AG09309 (cell line): ENCODE measurements at regions not wholly inside any gene's neighbourhood (a gene's known extent, or its start where the extent isn't known, plus 50 kb on each side); places are given as distances from the start of the nearest gene placed in this dataset.
"Not testable (repeated sequence)": the region's sequence is repeated elsewhere in the genome, so short reads cannot be mapped to it uniquely, and the experiment has no call there.

Source experiments
- DNase-seq: peaks from one replicate; pipeline ENCODE4 v3.0.0-alpha.2; 2010; ENCODE audit warnings: low read depth
- H3K4me3 ChIP-seq: 2 replicates; pipeline ENCODE4 v1.5.1; 2011; ENCODE audit warnings: mild to moderate bottlenecking, low read depth, low read length, moderate library complexity; ENCODE audit not compliant: control insufficient read depth
- TF ChIP-seq, protein P1 (sequence below): IDR thresholded peaks from 2 replicates; pipeline ENCODE4 v1.5.1; 2011; ENCODE audit warnings: mild to moderate bottlenecking, low read depth, low read length, inconsistent platforms; ENCODE audit not compliant: insufficient read depth, control insufficient read depth; ENCODE audit errors: missing control alignments

DNA sequence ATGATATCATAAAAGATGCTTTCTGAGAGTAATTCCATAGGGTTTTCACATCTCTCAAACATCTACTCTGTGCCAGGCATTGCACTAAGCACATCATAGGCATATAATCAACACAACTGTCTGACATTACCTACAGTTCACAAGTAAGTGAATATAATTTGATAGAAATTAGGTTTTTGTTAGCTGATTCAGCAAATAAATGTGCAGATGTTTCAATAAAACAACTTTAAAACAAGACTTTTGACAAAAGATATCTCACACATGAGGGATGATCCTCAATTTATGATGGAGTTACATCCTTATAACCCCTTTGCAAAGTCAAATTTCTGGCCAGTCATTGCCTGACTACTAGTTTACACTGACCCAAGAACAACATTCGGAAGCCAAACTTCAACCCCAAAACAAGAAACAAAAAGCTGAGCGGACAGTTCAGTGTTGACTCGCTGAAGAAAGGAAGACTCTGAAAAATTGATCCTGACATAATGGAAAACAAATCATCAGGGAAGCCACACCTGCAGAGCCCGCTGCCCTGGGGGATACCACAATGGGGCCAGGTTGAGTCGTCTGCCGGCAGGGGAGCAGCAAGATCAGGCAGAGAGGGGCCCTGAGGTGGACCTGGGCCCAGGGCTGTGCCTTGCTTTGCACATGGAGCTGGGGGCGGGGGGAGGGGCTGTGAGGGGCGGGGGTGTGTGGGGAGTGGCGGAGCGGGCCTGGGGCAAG is 739.2 kb upstream of the GJE1 start:
- H3K4me3 ChIP-seq = no peak overlapping the region
- no peak for DNase-seq
- TF ChIP-seq, protein P1, sequence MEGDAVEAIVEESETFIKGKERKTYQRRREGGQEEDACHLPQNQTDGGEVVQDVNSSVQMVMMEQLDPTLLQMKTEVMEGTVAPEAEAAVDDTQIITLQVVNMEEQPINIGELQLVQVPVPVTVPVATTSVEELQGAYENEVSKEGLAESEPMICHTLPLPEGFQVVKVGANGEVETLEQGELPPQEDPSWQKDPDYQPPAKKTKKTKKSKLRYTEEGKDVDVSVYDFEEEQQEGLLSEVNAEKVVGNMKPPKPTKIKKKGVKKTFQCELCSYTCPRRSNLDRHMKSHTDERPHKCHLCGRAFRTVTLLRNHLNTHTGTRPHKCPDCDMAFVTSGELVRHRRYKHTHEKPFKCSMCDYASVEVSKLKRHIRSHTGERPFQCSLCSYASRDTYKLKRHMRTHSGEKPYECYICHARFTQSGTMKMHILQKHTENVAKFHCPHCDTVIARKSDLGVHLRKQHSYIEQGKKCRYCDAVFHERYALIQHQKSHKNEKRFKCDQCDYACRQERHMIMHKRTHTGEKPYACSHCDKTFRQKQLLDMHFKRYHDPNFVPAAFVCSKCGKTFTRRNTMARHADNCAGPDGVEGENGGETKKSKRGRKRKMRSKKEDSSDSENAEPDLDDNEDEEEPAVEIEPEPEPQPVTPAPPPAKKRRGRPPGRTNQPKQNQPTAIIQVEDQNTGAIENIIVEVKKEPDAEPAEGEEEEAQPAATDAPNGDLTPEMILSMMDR = no peak

DNA sequence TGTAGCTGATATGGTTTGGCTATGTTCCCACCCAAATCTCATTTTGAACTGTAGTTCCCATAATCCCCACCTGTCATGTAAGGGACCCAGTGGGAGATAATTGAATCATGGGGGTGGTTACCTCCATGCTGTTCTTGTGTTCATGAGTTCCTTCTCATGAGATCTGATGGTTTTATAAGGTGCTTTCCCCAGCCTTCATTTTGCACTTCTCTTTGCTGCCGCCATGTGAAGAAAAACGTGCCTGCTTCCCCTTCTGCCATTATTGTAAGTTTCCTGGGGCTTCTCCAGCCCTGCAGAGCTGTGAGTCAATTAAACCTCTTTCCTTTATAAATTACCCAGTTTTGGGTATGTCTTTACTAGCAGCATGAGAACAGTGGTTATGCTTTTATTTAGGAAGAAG is 741.6 kb upstream of the GJE1 start:
- DNase-seq, H3K4me3 ChIP-seq: not testable (repeated sequence)

DNA sequence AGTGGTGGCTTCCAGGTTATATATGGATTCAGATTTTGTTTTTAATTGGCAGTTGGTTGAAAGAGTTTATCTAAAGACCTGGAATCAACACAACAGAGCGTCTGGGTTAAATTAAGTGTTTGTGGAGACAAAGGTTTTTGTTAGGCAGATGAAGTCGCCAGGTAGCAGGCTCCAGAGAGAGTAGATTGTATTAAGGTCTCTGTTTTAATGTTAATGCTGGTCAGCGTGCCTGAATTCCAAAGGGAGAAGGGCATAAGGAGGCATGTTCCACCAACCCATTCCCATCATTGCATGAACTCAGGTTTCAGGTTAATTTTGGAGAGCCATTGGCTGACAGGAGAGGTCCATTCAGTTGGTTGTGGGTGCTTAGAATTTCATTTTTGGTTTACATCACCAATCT is 744.1 kb upstream of the GJE1 start:
- no peak overlapping the region for H3K4me3 ChIP-seq
- DNase-seq = no peak
- TF ChIP-seq, protein P1 = no peak

DNA sequence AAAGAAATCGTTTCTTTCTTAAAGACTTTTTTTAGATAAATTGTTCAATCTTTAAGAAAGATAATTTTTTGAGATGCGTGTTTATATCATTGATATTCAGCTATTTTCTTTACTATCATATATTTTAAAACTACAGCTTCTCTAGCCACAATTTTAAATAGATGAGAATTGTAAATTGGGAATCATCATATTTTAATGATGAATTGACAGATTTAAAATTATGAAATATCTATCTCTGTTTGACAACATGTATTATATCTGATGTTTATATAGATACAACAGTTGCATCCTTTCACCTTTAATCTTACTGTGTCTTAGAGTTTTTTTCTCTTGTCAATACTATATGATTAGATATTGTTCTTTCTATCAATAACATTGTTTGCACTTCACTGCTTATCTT is 762.3 kb upstream of the GJE1 start:
- TF ChIP-seq, protein P1 = no peak
- H3K4me3 ChIP-seq = no peak overlapping the region
- DNase-seq = no peak

DNA sequence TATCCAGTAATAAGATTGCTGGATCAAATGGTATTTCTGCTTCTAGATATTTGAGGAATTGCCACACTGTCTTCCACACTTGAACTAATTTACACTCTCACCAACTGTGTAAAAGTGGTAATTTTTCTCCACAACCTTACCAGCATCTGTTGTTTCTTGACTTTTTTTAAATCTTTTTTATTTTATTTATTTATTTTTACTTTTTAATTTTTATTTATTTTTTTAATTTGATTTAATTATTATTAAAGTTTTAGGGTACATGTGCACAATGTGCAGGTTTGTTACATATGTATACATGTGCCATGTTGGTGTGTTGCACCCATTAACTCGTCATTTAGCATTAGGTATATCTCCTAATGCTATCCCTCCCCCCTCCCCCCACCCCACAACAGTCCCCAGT is 765.9 kb upstream of the GJE1 start:
- not testable (repeated sequence) for H3K4me3 ChIP-seq, DNase-seq

DNA sequence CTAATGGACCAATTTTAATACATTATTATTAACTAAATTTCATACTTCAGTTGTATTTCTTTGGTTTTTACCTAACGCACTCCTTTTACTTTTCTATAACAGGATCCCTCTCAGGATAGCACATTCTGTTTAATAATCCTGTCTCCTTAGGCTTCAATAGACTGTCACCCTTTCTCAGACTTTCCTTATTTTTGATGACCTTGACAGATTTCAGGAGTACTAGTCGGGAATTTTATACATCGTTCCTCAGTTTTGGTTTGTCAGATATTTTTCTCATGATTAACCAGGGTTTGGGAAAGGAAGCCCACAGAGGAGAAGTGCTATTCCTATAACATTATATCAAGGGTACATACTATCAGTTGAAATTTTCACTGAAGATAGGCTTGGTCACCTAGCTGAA is 768.0 kb upstream of the GJE1 start:
- DNase-seq = no peak
- no peak overlapping the region for H3K4me3 ChIP-seq
- TF ChIP-seq, protein P1 = no peak

DNA sequence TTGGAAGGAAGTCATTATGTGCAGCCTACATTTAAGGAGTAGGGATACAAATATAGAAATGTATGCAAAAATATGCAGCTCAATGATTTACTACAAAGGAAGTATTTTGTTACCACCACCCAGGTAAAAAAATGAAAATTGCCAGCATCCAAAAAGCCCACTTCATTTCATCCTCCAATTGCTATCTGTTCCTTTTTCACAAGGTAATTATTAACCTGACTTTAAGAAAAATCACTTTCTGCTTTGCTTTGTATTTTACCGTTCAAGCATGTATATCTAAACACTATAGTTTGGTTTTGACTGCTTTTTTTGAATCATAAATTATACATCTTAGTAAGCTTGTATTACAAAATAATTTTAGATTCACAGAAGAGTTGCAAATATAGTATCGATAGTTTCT is 768.5 kb upstream of the GJE1 start:
- DNase-seq = no peak
- TF ChIP-seq, protein P1 = no peak
- no peak overlapping the region for H3K4me3 ChIP-seq

DNA sequence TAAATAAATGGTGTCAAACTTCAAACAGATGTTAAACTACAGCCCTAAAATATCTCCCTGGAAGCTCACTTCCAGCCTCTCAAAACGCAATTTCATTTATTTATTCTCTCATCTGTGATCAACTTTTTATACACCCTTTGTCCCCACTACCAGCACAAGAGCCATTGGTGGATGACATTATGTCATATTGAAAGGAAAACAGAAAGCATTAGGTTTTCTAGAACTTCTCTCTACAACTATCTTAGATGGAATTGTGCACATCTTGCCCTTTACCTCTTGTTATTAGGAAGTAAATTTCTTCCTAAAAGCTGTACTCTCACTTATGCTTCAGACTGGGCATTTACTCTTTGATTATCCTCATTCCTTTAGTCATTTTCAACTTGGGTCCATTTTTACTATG is 771.2 kb upstream of the GJE1 start:
- DNase-seq = no peak
- TF ChIP-seq, protein P1 = no peak
- no peak overlapping the region for H3K4me3 ChIP-seq
